Calu3 (cell line): ENCODE measurements at regions not wholly inside any gene's neighbourhood (a gene's known extent, or its start where the extent isn't known, plus 50 kb on each side); places are given as distances from the start of the nearest gene placed in this dataset.

Experiments used
- BruUV-seq: library from RNA; stranded (reverse); fragments of 400-500 nt; replicated peaks from 2 replicates; lab custom pipeline; 2021; lab: Mats Ljungman, UMichigan
- CTCF ChIA-PET: fragments of 300-600 bp; sonication (Branson Sonifier 250); formaldehyde crosslinking; loops from one replicate; lab custom pipeline; 2022; ENCODE audit warnings: antibody characterized with exemption; lab: Charles Lee
- DNase-seq: peaks from one replicate; pipeline ENCODE4 v3.0.0; 2022
- H3K27ac Mint-ChIP-seq: one replicate; pipeline ENCODE4 v1.8.0; 2022; ENCODE audit warnings: mixed read lengths; ENCODE audit not compliant: unreplicated experiment
- H3K27me3 Mint-ChIP-seq: one replicate; pipeline ENCODE4 v1.8.0; 2022; ENCODE audit warnings: mixed read lengths; ENCODE audit not compliant: unreplicated experiment
- H3K36me3 Mint-ChIP-seq: one replicate; pipeline ENCODE4 v1.8.0; 2022; ENCODE audit warnings: mild to moderate bottlenecking, moderate library complexity, mixed read lengths; ENCODE audit not compliant: insufficient read depth, unreplicated experiment
- H3K4me1 Mint-ChIP-seq: one replicate; pipeline ENCODE4 v1.8.0; 2022; ENCODE audit warnings: mild to moderate bottlenecking, low read depth, mixed read lengths; ENCODE audit not compliant: unreplicated experiment
- H3K4me3 Mint-ChIP-seq: one replicate; pipeline ENCODE4 v1.8.0; 2022; ENCODE audit warnings: mild to moderate bottlenecking, low read depth, moderate library complexity, mixed read lengths; ENCODE audit not compliant: unreplicated experiment
- H3K9me3 Mint-ChIP-seq: one replicate; pipeline ENCODE4 v1.8.0; 2022; ENCODE audit warnings: low read depth, mixed read lengths; ENCODE audit not compliant: unreplicated experiment
- intact Hi-C: fragments of 100-400 bp; cut with micrococcal nuclease; formaldehyde crosslinking; loops from one replicate; pipeline ENCODE4 v1.10.0; 2022; ENCODE audit not compliant: unreplicated experiment
- TF ChIP-seq, protein P1 (sequence below): fragments of 200-600 bp; IDR thresholded peaks from one replicate; pipeline ENCODE4 v1.8.0; 2022; ENCODE audit warnings: antibody characterized with exemption; ENCODE audit not compliant: unreplicated experiment

GRCh38 chr14:61104358-61104757 lies 123.3 kb downstream of the SLC38A6 start:
- no peak overlapping the region for H3K4me3 Mint-ChIP-seq
- intact Hi-C loops: loop anchor here (5.0 to 10.0 kb wide), 2 partner anchors 73 to 480 kb away; no protein-coding TSS in a partner anchor
- peaks cover 31% of the 10 kb centered on the region for H3K4me1 Mint-ChIP-seq

GRCh38 chr14:61103541-61104339 lies 122.7 kb downstream of the SLC38A6 start:
- TSS peak; percentile 12 for BruUV-seq
- Mint-ChIP-seq H3K4me3 (no peak overlapping the region), H3K4me1 (peaks cover 31% of the 10 kb centered on the region), H3K9me3 (peaks cover 8% of the 10 kb centered on the region), H3K27ac (peak overlapping the region; percentile 93), H3K27me3 (no peaks in the 10 kb centered on the region), H3K36me3 (peaks cover 28% of the 10 kb centered on the region)
- TF ChIP-seq, protein P1, sequence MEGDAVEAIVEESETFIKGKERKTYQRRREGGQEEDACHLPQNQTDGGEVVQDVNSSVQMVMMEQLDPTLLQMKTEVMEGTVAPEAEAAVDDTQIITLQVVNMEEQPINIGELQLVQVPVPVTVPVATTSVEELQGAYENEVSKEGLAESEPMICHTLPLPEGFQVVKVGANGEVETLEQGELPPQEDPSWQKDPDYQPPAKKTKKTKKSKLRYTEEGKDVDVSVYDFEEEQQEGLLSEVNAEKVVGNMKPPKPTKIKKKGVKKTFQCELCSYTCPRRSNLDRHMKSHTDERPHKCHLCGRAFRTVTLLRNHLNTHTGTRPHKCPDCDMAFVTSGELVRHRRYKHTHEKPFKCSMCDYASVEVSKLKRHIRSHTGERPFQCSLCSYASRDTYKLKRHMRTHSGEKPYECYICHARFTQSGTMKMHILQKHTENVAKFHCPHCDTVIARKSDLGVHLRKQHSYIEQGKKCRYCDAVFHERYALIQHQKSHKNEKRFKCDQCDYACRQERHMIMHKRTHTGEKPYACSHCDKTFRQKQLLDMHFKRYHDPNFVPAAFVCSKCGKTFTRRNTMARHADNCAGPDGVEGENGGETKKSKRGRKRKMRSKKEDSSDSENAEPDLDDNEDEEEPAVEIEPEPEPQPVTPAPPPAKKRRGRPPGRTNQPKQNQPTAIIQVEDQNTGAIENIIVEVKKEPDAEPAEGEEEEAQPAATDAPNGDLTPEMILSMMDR: no peak
- DNase-seq: peak; percentile 77
- CTCF ChIA-PET: no interaction called here
- intact Hi-C loops: loop anchor here (5.0 to 10.0 kb wide), 2 partner anchors 74 to 479 kb away; no protein-coding TSS in a partner anchor

More at GRCh38 chr14:61104358-61104757, 123.3 kb downstream of the SLC38A6 start:
- CTCF ChIA-PET: no interaction called here
- Mint-ChIP-seq H3K9me3 (peaks cover 8% of the 10 kb centered on the region), H3K27ac (peak overlapping the region; percentile 93), H3K27me3 (no peaks in the 10 kb centered on the region), H3K36me3 (peaks cover 28% of the 10 kb centered on the region)
- no TSS peak for BruUV-seq
- TF ChIP-seq, protein P1: no peak
- no peak for DNase-seq

DNA sequence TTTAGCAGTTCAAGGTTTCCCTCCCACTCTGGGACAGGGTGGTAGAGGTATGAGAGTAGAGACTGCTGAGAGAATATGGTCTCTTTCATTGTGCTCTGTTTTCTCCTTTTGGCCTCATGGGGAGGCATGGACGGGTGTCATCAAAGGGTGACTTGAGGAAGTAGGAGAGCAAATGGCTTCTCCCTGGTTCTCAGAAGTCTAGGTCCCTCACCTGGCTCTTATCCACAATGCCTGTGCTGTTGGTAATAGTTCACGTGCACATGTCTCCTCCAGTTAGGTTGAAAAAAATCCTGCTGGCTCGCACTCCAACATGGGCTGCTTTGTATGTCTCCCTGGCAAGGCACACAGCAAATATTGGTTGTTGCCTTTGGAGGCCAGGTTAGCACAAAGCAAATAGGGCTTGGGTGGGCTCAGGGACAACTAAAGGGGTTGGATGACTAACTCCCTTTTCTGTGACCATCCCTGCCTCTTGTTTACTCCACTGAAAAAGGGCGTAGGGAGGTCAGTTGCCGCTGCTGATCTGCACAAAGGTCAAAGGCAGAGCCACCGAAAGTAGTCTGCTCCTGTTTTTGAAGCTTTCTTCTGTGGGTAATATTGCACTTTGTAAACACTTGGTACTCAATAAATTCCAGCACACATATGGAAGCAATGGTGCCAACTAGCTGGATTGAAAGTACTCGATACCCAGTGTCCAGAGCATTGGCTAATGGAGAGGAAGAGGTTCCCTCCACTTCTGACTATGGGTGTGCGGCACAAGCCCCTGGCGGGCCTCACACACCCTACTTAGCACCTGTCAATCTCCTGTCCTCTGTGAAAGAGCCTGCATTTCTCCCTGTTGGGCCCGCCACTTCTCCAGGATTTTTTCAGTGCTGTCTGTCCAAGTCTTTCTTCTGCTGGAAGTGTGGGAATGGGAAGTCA lies 121.8 kb downstream of the SLC38A6 start:
- H3K36me3 Mint-ChIP-seq: peaks cover 23% of the 10 kb centered on the region
- DNase-seq: no peak
- CTCF ChIA-PET: no interaction called here
- H3K4me1 Mint-ChIP-seq: peaks cover 31% of the 10 kb centered on the region
- intact Hi-C loops: loop anchor here (5.0 to 10.0 kb wide), 2 partner anchors 74 to 478 kb away; no protein-coding TSS in a partner anchor
- H3K9me3 Mint-ChIP-seq: peaks cover 8% of the 10 kb centered on the region
- H3K27ac Mint-ChIP-seq: peak overlapping the region; percentile 93
- no peaks in the 10 kb centered on the region for H3K27me3 Mint-ChIP-seq
- H3K4me3 Mint-ChIP-seq: no peak overlapping the region
- TF ChIP-seq, protein P1: no peak
- no TSS peak for BruUV-seq
